Activated naive CD4-positive, alpha-beta T cell treated with anti-CD3 and anti-CD28 coated beads, Interleukin-2, amount 50 U/mL, for 24 hours (primary cell): ENCODE measurements at regions not wholly inside any gene's neighbourhood (a gene's known extent, or its start where the extent isn't known, plus 50 kb on each side); places are given as distances from the start of the nearest gene placed in this dataset.
"Not testable (repeated sequence)": the region's sequence is repeated elsewhere in the genome, so short reads cannot be mapped to it uniquely, and the experiment has no call there.

Experiments used
- H3K27ac Mint-ChIP-seq: one replicate; pipeline ENCODE4 v1.8.0; 2021; ENCODE audit warnings: mild to moderate bottlenecking, mixed read lengths
- H3K27me3 Mint-ChIP-seq: one replicate; pipeline ENCODE4 v1.8.0; 2021; ENCODE audit warnings: mixed read lengths
- H3K36me3 Mint-ChIP-seq: one replicate; pipeline ENCODE4 v1.8.0; 2021; ENCODE audit warnings: mixed read lengths
- H3K4me1 Mint-ChIP-seq: one replicate; pipeline ENCODE4 v1.8.0; 2021; ENCODE audit warnings: mixed read lengths
- H3K4me3 Mint-ChIP-seq: one replicate; pipeline ENCODE4 v1.8.0; 2021; ENCODE audit warnings: mild to moderate bottlenecking, mixed read lengths
- H3K9me3 Mint-ChIP-seq: one replicate; pipeline ENCODE4 v1.8.0; 2021; ENCODE audit warnings: mixed read lengths

DNA sequence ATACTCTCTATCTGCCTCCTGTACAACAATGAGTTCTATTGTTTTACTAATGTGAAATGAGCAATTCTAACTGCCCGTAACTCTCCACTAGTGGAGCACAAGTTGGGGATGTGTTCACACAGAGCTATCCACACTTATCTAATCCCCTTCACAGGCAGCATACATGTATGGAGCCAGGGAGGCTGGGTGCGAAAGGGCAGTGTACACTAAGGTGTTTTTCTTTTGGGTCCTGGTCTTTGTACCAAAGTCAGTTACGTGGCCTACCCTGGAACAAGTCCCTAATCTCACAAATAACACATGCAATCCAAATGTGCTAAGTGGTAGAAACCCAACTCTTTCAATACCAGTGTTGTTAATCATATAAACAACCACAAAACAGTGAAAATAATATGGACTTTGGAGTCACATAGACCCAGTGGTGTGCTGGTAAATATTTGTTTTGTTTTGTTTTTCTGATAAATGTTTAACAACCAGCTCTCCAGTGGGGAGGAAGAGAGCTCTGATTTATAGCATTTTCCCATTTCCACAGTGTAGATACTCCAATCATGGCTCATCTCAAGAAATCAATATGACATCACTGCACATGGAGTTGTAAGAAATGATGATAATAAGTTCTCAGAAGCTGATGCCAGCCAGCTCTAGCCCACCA lies 319.9 kb upstream of the DUSP10 start:
- peaks cover 9% of the 10 kb centered on the region for H3K9me3 Mint-ChIP-seq
- no peaks in the 10 kb centered on the region for H3K4me1 Mint-ChIP-seq
- H3K27ac Mint-ChIP-seq = no peak overlapping the region
- H3K36me3 Mint-ChIP-seq = no peaks in the 10 kb centered on the region
- no peaks in the 10 kb centered on the region for H3K27me3 Mint-ChIP-seq
- H3K4me3 Mint-ChIP-seq = no peak overlapping the region

DNA sequence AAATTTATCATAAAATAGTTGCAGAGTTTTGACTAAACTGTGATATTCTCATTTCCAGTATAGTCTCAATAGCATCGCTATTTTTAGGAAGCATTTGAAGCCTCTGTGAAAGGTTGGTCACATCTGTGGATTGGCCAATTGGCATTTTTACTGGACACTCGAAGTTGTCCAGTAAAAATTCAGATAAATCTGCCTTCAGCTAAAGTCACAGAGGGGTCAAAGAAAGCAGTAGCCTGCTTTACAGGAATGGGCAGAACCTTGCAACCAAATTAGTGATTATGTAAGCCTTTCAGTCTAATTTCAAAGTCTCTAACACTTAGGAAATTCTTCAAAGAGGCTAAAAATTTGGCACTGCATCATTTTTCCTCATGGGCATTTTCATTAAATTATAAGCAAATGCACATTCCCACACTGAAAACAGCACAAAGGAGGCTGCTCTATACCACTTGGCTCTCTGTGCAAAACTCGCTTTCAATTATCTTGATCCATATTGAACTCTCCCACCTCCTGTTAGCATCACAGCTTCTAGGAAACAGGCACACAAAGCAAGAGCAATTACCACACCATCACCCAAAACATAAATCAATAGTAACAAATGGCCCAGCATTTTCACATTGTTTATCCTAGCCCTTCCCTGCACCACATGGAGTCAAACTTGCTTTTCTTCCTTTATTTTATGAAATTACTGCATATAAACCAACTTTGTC lies 318.5 kb upstream of the DUSP10 start:
- Mint-ChIP-seq H3K4me1 (no peaks in the 10 kb centered on the region), H3K27me3 (no peaks in the 10 kb centered on the region), H3K9me3 (peaks cover 9% of the 10 kb centered on the region), H3K4me3 (no peak overlapping the region), H3K36me3 (no peaks in the 10 kb centered on the region), H3K27ac (no peak overlapping the region)

DNA sequence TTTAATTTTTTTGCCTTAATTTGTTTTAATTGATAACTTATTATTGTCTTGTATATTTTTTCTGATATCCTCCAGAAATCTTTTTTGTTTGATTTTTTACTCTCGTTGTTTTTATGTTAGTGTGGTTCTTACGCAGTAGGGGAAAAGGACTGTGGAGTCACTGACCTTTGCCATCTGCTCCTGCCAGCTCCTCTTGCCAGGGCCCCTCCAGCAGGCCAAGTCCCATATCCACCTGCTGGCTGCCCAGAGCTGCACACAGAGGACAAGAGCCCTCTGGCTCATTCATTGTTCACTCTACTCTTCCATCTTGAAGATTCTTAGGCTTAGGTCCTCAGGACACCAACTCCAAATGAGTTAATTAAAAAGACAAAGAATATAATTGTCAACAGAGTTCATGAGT lies 316.4 kb upstream of the DUSP10 start:
- Mint-ChIP-seq H3K4me3 (no peak overlapping the region), H3K27ac (no peak overlapping the region), H3K36me3 (no peaks in the 10 kb centered on the region), H3K4me1 (no peaks in the 10 kb centered on the region), H3K9me3 (no peaks in the 10 kb centered on the region), H3K27me3 (no peaks in the 10 kb centered on the region)

DNA sequence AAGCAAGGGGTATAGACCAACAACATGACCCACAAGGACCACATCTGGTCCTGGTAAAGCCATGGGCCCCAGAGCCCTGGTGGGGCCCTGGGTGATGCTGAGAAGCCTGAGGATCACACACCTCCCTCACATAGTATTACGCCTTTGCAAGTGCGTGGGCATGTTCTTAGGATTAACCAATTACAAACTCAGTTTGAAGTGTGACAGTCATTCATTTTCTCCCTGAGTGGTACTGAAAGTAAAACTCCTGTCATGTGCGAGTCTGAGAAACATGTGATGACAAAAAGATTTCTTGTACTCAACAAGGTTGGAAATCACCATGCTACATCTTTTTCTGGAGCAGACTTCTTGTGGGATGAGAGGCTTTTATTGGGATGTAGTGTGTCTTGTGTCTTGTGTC lies 315.3 kb upstream of the DUSP10 start:
- no peaks in the 10 kb centered on the region for H3K36me3 Mint-ChIP-seq
- no peaks in the 10 kb centered on the region for H3K9me3 Mint-ChIP-seq
- H3K4me3 Mint-ChIP-seq = no peak overlapping the region
- no peaks in the 10 kb centered on the region for H3K27me3 Mint-ChIP-seq
- H3K27ac Mint-ChIP-seq = no peak overlapping the region
- H3K4me1 Mint-ChIP-seq = no peaks in the 10 kb centered on the region

DNA sequence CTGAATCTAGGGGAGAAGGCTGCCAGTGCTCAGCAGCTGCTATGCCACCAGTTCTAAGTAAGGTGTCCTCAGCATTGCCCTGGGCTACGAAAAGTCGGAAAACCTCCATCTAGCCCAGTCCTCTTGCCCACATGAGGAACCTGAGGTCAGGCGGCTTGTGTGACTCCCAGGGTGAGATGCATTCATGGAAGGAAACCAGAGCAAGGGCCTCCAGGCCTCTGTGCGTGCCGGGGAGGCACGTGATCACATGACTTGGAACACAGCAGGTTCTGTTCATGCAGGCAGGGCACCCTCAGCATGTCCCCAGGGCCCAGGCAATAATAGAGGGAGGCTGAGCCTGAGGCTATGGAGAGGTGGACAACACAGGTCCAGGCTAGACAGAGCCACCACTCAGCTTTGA lies 312.5 kb upstream of the DUSP10 start:
- H3K9me3 Mint-ChIP-seq = no peaks in the 10 kb centered on the region
- no peak overlapping the region for H3K4me3 Mint-ChIP-seq
- no peaks in the 10 kb centered on the region for H3K36me3 Mint-ChIP-seq
- no peaks in the 10 kb centered on the region for H3K27me3 Mint-ChIP-seq
- no peaks in the 10 kb centered on the region for H3K4me1 Mint-ChIP-seq
- no peak overlapping the region for H3K27ac Mint-ChIP-seq

DNA sequence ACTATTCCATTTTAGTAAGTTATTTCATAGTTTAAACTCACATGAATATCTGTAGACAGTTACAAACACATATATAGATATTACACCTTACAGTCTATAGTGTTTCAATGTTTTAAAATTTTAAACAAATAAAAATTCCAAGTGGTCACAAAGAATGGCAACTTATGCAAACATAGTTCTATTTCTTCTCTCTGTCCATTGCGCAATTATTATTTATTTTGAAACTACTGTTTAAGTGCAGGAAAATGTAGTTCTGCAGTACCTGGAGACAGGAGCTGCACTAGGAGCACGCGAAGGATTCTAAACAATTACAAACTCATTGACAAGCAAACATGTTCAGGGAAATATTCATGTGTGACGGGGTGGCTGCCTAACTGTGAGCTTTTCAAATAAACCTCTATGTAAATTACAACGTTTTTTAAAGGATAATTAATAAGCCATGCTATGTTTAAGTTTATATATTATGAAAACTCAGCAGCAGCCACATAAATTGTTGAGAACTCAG lies 312.0 kb upstream of the DUSP10 start:
- Mint-ChIP-seq H3K4me3 (no peak overlapping the region), H3K27ac (no peak overlapping the region), H3K9me3 (no peaks in the 10 kb centered on the region), H3K27me3 (no peaks in the 10 kb centered on the region), H3K36me3 (no peaks in the 10 kb centered on the region), H3K4me1 (peaks cover 2% of the 10 kb centered on the region)

DNA sequence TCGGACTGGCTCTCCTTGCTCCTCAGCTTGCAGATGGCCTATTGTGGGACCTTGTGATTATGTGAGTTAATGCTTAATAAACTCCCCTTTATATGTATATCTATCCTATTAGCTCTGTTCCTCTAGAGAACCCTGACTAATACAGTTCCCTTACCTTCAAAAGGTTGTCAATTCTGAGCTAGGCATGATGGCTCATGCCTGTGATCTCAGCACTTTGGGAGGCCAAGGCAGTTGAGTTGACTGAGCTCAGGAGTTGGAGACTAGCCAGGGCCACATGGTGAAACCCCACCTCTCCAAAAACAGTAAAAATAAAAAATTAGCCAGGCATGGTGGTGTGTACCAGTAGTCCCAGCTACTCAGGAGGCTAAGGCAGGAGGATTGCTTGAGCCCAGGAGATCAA lies 309.4 kb upstream of the DUSP10 start:
- not testable (repeated sequence) for H3K27me3 Mint-ChIP-seq, H3K4me3 Mint-ChIP-seq, H3K27ac Mint-ChIP-seq, H3K4me1 Mint-ChIP-seq, H3K36me3 Mint-ChIP-seq, H3K9me3 Mint-ChIP-seq

DNA sequence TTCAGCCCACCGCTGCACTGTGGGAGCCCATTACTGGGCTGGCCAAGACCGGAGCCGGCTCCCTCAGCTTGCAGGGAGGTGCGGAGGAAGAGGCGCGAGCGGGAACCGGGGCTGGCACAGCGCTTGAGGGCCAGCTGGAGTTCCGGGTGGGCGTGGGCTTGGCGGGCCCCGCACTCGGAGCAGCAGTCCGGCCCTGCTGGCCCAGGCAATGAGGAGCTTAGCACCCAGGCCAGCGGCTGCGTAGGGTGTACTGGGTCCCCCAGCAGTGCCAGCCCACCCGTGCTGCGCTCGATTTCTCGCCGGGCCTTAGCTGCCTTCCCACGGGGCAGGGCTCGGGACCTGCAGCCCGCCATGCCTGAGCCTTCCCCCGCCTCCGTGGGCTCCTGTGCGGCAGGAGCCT lies 307.8 kb upstream of the DUSP10 start:
- H3K36me3 Mint-ChIP-seq, H3K9me3 Mint-ChIP-seq, H3K4me1 Mint-ChIP-seq, H3K27me3 Mint-ChIP-seq, H3K27ac Mint-ChIP-seq, H3K4me3 Mint-ChIP-seq: not testable (repeated sequence)

DNA sequence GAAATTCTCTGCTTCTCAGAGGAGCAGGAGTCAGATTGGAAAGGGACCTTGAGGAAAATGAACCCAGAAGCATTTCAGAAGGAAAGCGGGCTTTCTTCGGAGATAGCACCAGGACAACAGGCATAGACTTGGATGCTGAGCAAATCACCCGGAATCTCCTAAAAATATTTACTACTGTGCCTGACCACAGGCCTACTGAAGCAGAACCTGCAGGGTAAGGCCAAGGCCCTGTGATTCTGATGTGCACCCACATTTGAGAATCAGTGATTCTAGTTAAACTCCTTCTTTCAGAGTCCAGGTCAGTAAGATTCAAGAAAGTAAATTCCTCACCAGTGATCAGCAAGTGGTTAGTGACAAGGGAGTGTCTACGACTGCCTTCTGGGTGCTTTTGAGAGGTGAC lies 307.3 kb upstream of the DUSP10 start:
- H3K9me3 Mint-ChIP-seq = no peaks in the 10 kb centered on the region
- H3K36me3 Mint-ChIP-seq = no peaks in the 10 kb centered on the region
- H3K27ac Mint-ChIP-seq = peak overlapping the region; percentile 5
- H3K4me3 Mint-ChIP-seq = no peak overlapping the region
- peaks cover 8% of the 10 kb centered on the region for H3K4me1 Mint-ChIP-seq
- no peaks in the 10 kb centered on the region for H3K27me3 Mint-ChIP-seq

DNA sequence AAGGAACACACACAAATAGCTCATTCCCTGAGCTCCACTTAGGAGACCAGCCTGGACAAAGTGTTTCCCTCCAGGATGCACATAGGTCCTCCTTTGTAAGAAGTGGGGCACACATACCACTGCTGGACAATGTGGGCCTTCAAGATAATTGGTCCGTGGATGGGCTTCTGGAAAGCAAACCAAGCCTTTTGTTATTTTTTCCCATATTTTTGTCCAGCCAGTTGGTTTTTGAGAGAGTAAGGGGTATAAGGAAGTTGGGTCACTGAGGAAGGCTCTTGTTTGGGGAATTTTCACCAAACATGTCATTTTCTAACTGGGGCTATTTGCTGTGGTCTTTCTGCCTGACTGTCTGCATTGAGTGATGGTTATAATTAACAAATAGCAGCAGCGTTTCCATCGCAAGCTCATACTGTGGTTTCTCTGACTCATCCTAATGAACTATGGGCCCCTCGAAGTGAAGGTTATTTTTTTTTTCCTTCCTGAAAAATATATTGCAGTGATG lies 306.3 kb upstream of the DUSP10 start:
- no peak overlapping the region for H3K4me3 Mint-ChIP-seq
- H3K4me1 Mint-ChIP-seq = peaks cover 8% of the 10 kb centered on the region
- H3K9me3 Mint-ChIP-seq = no peaks in the 10 kb centered on the region
- no peaks in the 10 kb centered on the region for H3K27me3 Mint-ChIP-seq
- no peaks in the 10 kb centered on the region for H3K36me3 Mint-ChIP-seq
- no peak overlapping the region for H3K27ac Mint-ChIP-seq

DNA sequence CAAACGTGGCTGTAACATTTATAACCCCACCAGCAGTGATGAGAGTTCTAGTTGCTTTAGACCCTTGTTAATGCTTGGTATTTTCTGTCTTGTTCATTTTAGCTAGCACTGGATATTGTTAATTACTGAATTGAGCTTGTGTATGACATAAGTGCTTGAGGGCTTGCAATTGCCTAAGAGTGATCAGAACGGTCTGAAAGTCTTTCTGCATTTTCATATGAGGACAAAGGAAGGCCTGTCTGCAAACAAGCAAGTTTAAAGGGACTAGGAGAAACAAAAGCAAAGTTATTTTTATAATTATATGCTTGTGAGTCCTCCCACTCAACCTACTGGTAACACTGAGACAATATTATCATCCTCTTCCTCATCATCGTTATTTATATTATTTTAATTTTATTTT lies 305.5 kb upstream of the DUSP10 start:
- peaks cover 8% of the 10 kb centered on the region for H3K4me1 Mint-ChIP-seq
- H3K27ac Mint-ChIP-seq = no peak overlapping the region

DNA sequence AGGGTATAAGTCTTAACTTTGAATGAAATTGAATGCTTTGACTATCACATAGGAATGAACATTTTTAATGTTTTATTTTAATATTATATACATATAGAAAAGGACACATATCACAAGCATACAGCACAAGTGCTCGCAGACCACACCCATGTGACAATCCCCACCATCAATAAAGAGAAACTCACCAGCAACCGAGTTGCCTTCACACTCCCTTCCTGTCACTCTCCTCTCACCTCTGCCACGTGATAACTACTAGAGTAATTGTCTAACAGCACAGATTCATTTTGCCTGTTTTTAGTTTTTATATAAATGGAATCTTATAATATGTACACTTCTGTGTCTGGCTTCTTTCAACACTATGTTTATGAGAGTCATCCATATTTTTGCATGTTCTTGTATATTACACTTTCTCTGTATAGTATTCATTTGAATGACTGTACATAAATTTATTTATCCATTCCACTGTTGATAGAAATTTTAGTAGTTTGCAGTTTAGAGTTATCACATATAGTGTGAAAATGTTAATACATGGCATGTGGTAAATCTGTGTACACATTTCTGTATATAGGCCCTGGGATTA lies 304.9 kb upstream of the DUSP10 start:
- Mint-ChIP-seq H3K4me3 (no peak overlapping the region), H3K4me1 (peaks cover 8% of the 10 kb centered on the region), H3K36me3 (no peaks in the 10 kb centered on the region), H3K27me3 (no peaks in the 10 kb centered on the region), H3K9me3 (no peaks in the 10 kb centered on the region), H3K27ac (no peak overlapping the region)

More for the DNA sequence above, 305.5 kb upstream of the DUSP10 start:
- no peak overlapping the region for H3K4me3 Mint-ChIP-seq
- H3K27me3 Mint-ChIP-seq = no peaks in the 10 kb centered on the region
- no peaks in the 10 kb centered on the region for H3K36me3 Mint-ChIP-seq
- H3K9me3 Mint-ChIP-seq = no peaks in the 10 kb centered on the region

DNA sequence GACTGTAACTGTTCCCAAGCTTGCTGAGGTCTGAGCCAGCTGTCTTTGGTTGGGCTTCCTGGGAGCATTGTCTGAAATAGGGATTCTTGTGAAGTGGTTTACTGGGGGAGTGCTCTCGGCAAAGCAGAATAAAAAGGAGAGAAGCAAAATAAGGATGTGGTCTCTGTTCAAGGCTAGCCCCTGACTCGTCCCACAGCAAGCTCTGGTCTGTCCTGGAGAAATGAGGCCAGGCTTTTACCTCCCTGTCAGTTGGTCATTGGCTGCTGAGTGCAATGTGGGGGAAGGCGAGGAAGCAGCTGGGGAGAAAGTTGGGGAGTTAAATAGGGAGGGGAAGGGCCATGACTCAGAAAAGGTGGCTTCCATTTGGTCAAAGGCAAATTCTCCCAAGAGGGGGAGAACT lies 303.9 kb upstream of the DUSP10 start:
- Mint-ChIP-seq H3K4me3 (no peak overlapping the region), H3K4me1 (peaks cover 8% of the 10 kb centered on the region), H3K27me3 (no peaks in the 10 kb centered on the region), H3K27ac (peak overlapping the region; percentile 46), H3K36me3 (no peaks in the 10 kb centered on the region), H3K9me3 (no peaks in the 10 kb centered on the region)

DNA sequence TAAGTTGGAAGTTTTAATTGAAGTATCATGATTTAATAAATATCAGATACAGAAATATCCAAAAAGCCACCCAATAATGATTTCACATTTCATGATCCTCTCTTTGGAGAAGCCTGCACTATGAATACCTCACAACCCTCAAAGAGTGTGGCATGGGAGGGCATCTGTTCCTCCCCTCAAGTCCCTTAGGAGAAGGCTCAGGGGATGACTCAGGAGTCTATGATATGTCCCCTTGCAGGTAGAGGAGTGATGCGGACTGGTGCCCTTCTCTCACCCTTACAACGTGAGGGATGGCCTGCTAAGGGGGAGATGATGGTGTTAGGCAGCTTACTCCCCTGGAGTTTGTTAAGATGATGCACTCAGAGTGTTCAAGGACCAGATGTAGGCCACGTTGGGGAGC lies 303.3 kb upstream of the DUSP10 start:
- Mint-ChIP-seq H3K36me3 (no peaks in the 10 kb centered on the region), H3K9me3 (no peaks in the 10 kb centered on the region), H3K27me3 (no peaks in the 10 kb centered on the region), H3K4me1 (peaks cover 8% of the 10 kb centered on the region), H3K27ac (no peak overlapping the region), H3K4me3 (no peak overlapping the region)

DNA sequence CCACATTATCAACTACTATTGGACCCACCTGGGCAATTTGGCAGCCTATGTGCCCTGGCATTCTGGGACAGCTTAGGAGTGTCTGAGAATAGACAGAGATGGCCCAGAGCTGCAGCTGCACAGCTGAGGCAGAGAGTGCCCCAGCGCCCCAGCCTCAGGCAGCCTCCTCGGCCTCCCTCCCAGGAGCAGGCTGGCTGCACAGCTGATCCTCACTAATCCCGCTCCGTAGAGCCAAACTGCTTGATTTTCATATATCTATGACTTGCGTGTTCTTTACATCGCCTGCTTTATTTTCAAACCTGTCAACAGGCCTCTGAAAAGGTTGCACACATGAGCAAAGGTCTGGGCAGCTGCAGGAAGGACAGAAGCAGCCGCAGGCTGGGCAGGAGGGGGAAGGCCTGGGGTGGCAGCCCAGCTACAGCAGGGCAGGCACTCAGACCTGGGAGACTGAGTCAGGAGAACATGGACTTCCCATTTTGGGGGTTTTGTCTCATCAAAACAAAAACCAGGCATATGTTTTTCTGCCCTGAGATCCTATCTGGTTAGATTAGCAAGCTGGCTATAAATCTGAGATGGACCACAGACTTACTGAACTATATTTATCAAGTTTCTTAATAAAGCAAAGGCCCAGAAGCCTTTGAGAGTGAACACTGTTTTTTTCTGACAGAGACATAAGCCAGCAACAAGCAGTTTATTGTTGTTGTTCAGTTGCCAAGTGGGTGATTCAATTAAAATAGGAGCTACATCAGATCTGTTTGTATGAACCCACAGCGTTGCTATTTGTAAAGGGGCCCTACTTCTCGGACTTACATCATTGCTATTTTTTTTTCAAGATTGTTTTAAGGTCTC lies 301.8 kb upstream of the DUSP10 start:
- Mint-ChIP-seq H3K9me3 (no peaks in the 10 kb centered on the region), H3K27ac (no peak overlapping the region), H3K4me1 (peaks cover 4% of the 10 kb centered on the region), H3K27me3 (no peaks in the 10 kb centered on the region), H3K4me3 (no peak overlapping the region), H3K36me3 (no peaks in the 10 kb centered on the region)

DNA sequence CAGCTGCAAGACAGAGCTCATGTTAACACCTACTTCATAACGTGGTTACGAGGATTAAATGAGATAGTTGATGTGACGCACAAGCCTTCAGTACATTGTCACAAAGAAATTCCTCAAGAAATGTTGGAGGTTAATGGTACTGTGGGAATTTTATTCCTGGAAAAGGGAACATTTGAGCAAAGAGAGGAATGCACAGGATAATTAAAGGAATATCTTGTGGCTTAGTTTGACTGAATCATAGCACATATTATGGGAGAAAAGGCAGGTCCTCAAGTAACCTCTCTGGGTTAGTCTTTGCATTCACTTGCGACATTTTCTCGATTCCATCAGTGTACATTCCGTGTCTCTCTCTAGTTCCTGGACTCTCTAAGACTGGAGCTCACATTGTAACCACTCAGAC lies 300.2 kb upstream of the DUSP10 start:
- Mint-ChIP-seq H3K4me1 (no peaks in the 10 kb centered on the region), H3K9me3 (no peaks in the 10 kb centered on the region), H3K4me3 (no peak overlapping the region), H3K27ac (no peak overlapping the region), H3K36me3 (no peaks in the 10 kb centered on the region), H3K27me3 (no peaks in the 10 kb centered on the region)
